Effector memory CD8-positive, alpha-beta T cell (primary cell): ENCODE measurements at regions not wholly inside any gene's neighbourhood (a gene's known extent, or its start where the extent isn't known, plus 50 kb on each side); places are given as distances from the start of the nearest gene placed in this dataset.
"Not testable (repeated sequence)": the region's sequence is repeated elsewhere in the genome, so short reads cannot be mapped to it uniquely, and the experiment has no call there.

Experiments used
- ATAC-seq: fragments of 150-1000 bp; cut with Tn5 transposase; replicated peaks from 2 replicates; pipeline ENCODE4 v1.10.0; 2021; ENCODE audit warnings: mild to moderate bottlenecking, moderate library complexity
- DNase-seq, 3 experiments: peaks; one replicate each; pipeline ENCODE4 v3.0.0; 2021
- H3K27ac Mint-ChIP-seq, 2 donors: one replicate each; pipeline ENCODE4 v1.8.0; 2022; ENCODE audit warnings: mild to moderate bottlenecking in 2 of 2, mixed read lengths in 2 of 2, moderate library complexity in 2 of 2
- H3K27me3 Mint-ChIP-seq, 2 donors: one replicate each; pipeline ENCODE4 v1.8.0; 2022; ENCODE audit warnings: mixed read lengths in 2 of 2
- H3K36me3 Mint-ChIP-seq: one replicate; pipeline ENCODE4 v1.8.0; 2022; ENCODE audit warnings: mild to moderate bottlenecking, moderate library complexity, mixed read lengths; ENCODE audit not compliant: insufficient read depth
- H3K4me1 Mint-ChIP-seq, 2 donors: one replicate each; pipeline ENCODE4 v1.8.0; 2022; ENCODE audit warnings: low read depth in 2 of 2, mixed read lengths in 2 of 2
- H3K4me3 Mint-ChIP-seq, 2 donors: one replicate each; pipeline ENCODE4 v1.8.0; 2022; ENCODE audit warnings: mild to moderate bottlenecking in 2 of 2, mixed read lengths in 2 of 2, moderate library complexity in 2 of 2
- H3K9me3 Mint-ChIP-seq, 2 donors: one replicate each; pipeline ENCODE4 v1.8.0; 2022; ENCODE audit warnings: mixed read lengths in 2 of 2

GRCh38 chr18:8989855-8990254 is 112.6 kb upstream of the NDUFV2 start:
- Mint-ChIP-seq H3K27ac (no peak overlapping the region), H3K9me3 (no peaks in the 10 kb centered on the region), H3K4me1 (no peaks in the 10 kb centered on the region), H3K4me3 (no peak overlapping the region), H3K27me3 (peaks cover 34 to 58% of the 10 kb centered on the region in 2 donors), H3K36me3 (no peaks in the 10 kb centered on the region)
- DNase-seq (no peak), ATAC-seq (no peak)

- no peak for ATAC-seq
- peaks cover 34 to 58% of the 10 kb centered on the region in 2 donors for H3K27me3 Mint-ChIP-seq
- H3K27ac Mint-ChIP-seq = no peak overlapping the region
- no peak for DNase-seq
- H3K4me3 Mint-ChIP-seq = no peak overlapping the region
- H3K36me3 Mint-ChIP-seq = no peaks in the 10 kb centered on the region
- no peaks in the 10 kb centered on the region for H3K9me3 Mint-ChIP-seq
- H3K4me1 Mint-ChIP-seq = no peaks in the 10 kb centered on the region
Measured at GRCh38 chr18:8990276-8991031, 112.0 kb upstream of the NDUFV2 start.

- Mint-ChIP-seq H3K4me1 (no peaks in the 10 kb centered on the region), H3K36me3 (no peaks in the 10 kb centered on the region), H3K9me3 (no peaks in the 10 kb centered on the region), H3K27me3 (peaks cover 34 to 58% of the 10 kb centered on the region in 2 donors), H3K27ac (no peak overlapping the region), H3K4me3 (no peak overlapping the region)
- ATAC-seq = no peak
- no peak for DNase-seq
Measured at GRCh38 chr18:8991155-8991554, 111.3 kb upstream of the NDUFV2 start.

GRCh38 chr18:8992500-8992899 is 110.0 kb upstream of the NDUFV2 start:
- H3K27ac Mint-ChIP-seq, H3K36me3 Mint-ChIP-seq, H3K4me1 Mint-ChIP-seq, ATAC-seq, H3K9me3 Mint-ChIP-seq, H3K4me3 Mint-ChIP-seq, DNase-seq: not testable (repeated sequence)
- H3K27me3 Mint-ChIP-seq = peaks cover 25 to 45% of the 10 kb centered on the region in 2 donors

GRCh38 chr18:8994603-8995002 is 107.9 kb upstream of the NDUFV2 start:
- Mint-ChIP-seq H3K4me3 (no peak overlapping the region), H3K4me1 (no peaks in the 10 kb centered on the region), H3K36me3 (no peaks in the 10 kb centered on the region), H3K27ac (no peak overlapping the region), H3K27me3 (peaks cover 25 to 43% of the 10 kb centered on the region in 2 donors), H3K9me3 (no peaks in the 10 kb centered on the region)
- no peak for DNase-seq
- no peak for ATAC-seq

- H3K27ac Mint-ChIP-seq = no peak overlapping the region
- no peak overlapping the region for H3K4me3 Mint-ChIP-seq
- H3K9me3 Mint-ChIP-seq = no peaks in the 10 kb centered on the region
- no peaks in the 10 kb centered on the region for H3K36me3 Mint-ChIP-seq
- no peak for ATAC-seq
- no peaks in the 10 kb centered on the region for H3K4me1 Mint-ChIP-seq
- no peak for DNase-seq
- H3K27me3 Mint-ChIP-seq = peaks cover 21 to 41% of the 10 kb centered on the region in 2 donors
Measured at GRCh38 chr18:8995096-8995495, 107.4 kb upstream of the NDUFV2 start.

- Mint-ChIP-seq H3K4me3 (no peak overlapping the region), H3K27me3 (peaks cover 25 to 37% of the 10 kb centered on the region in 2 donors), H3K27ac (no peak overlapping the region), H3K9me3 (no peaks in the 10 kb centered on the region), H3K4me1 (no peaks in the 10 kb centered on the region), H3K36me3 (no peaks in the 10 kb centered on the region)
- DNase-seq (no peak), ATAC-seq (no peak)
Measured at GRCh38 chr18:8996771-8997432, 105.6 kb upstream of the NDUFV2 start.

GRCh38 chr18:8997634-8998033 is 104.9 kb upstream of the NDUFV2 start:
- ATAC-seq (no peak), DNase-seq (no peak)
- H3K9me3 Mint-ChIP-seq = no peaks in the 10 kb centered on the region
- H3K4me3 Mint-ChIP-seq = no peak overlapping the region
- H3K27ac Mint-ChIP-seq = no peak overlapping the region
- peaks cover 33 to 41% of the 10 kb centered on the region in 2 donors for H3K27me3 Mint-ChIP-seq
- H3K36me3 Mint-ChIP-seq = no peaks in the 10 kb centered on the region
- H3K4me1 Mint-ChIP-seq = no peaks in the 10 kb centered on the region

- Mint-ChIP-seq H3K9me3 (no peaks in the 10 kb centered on the region), H3K27me3 (peaks cover 42% of the 10 kb centered on the region in 2 donors), H3K27ac (no peak overlapping the region), H3K36me3 (no peaks in the 10 kb centered on the region), H3K4me3 (no peak overlapping the region), H3K4me1 (no peaks in the 10 kb centered on the region)
- no peak for ATAC-seq
- no peak for DNase-seq
Measured at GRCh38 chr18:8998481-8999217, 103.8 kb upstream of the NDUFV2 start.

GRCh38 chr18:8999872-9000271 is 102.6 kb upstream of the NDUFV2 start:
- Mint-ChIP-seq H3K9me3 (no peaks in the 10 kb centered on the region), H3K27ac (no peak overlapping the region), H3K27me3 (peaks cover 43% of the 10 kb centered on the region in 2 donors), H3K4me1 (no peaks in the 10 kb centered on the region), H3K4me3 (no peak overlapping the region), H3K36me3 (no peaks in the 10 kb centered on the region)
- no peak for ATAC-seq
- no peak for DNase-seq

- no peak for DNase-seq
- no peaks in the 10 kb centered on the region for H3K9me3 Mint-ChIP-seq
Measured at GRCh38 chr18:9000733-9001132, 101.8 kb upstream of the NDUFV2 start.

GRCh38 chr18:9001209-9001608 is 101.3 kb upstream of the NDUFV2 start:
- H3K36me3 Mint-ChIP-seq = no peaks in the 10 kb centered on the region
- no peak overlapping the region for H3K4me3 Mint-ChIP-seq
- H3K27me3 Mint-ChIP-seq = peaks cover 51 to 55% of the 10 kb centered on the region in 2 donors
- no peak for DNase-seq
- no peak for ATAC-seq
- H3K27ac Mint-ChIP-seq = no peak overlapping the region
- H3K4me1 Mint-ChIP-seq = no peaks in the 10 kb centered on the region
- H3K9me3 Mint-ChIP-seq = no peaks in the 10 kb centered on the region

More at GRCh38 chr18:9000733-9001132, 101.8 kb upstream of the NDUFV2 start:
- no peak overlapping the region for H3K4me3 Mint-ChIP-seq
- no peaks in the 10 kb centered on the region for H3K4me1 Mint-ChIP-seq
- H3K36me3 Mint-ChIP-seq = no peaks in the 10 kb centered on the region
- ATAC-seq = no peak
- no peak overlapping the region for H3K27ac Mint-ChIP-seq
- H3K27me3 Mint-ChIP-seq = peaks cover 48 to 51% of the 10 kb centered on the region in 2 donors

- no peak overlapping the region for H3K27ac Mint-ChIP-seq
- H3K4me1 Mint-ChIP-seq = no peaks in the 10 kb centered on the region
- DNase-seq (no peak), ATAC-seq (no peak)
- H3K27me3 Mint-ChIP-seq = peaks cover 51 to 55% of the 10 kb centered on the region in 2 donors
- no peaks in the 10 kb centered on the region for H3K36me3 Mint-ChIP-seq
- H3K4me3 Mint-ChIP-seq = no peak overlapping the region
- H3K9me3 Mint-ChIP-seq = no peaks in the 10 kb centered on the region
Measured at GRCh38 chr18:9003406-9004100, 98.9 kb upstream of the NDUFV2 start.
